Smooth muscle cell (in vitro differentiated cells): ENCODE measurements at regions not wholly inside any gene's neighbourhood (a gene's known extent, or its start where the extent isn't known, plus 50 kb on each side); places are given as distances from the start of the nearest gene placed in this dataset.

Experiments
- DNase-seq: peaks from one replicate; lab custom pipeline; 2025; ENCODE audit not compliant: unreplicated experiment; lab: John Stamatoyannopoulos, UW
- H2AFZ ChIP-seq: fragments of 200-600 bp; sonication (generic); 2 replicates; pipeline ENCODE4 v1.6.0; 2016; ENCODE audit warnings: antibody characterized with exemption, low read depth, mild to moderate bottlenecking
- H3F3A ChIP-seq: fragments of 200-600 bp; sonication (generic); 2 replicates; pipeline ENCODE4 v1.6.0; 2017; ENCODE audit warnings: antibody characterized with exemption, low read depth
- H3K27ac ChIP-seq: fragments of 200-600 bp; sonication (generic); 2 replicates; pipeline ENCODE4 v1.5.1; 2016; ENCODE audit warnings: low read depth, mild to moderate bottlenecking
- H3K27me3 ChIP-seq: fragments of 200-600 bp; sonication (generic); 2 replicates; pipeline ENCODE4 v1.6.1; 2016; ENCODE audit warnings: low read depth, mild to moderate bottlenecking
- H3K36me3 ChIP-seq: fragments of 200-600 bp; sonication (generic); 2 replicates; pipeline ENCODE4 v1.5.1; 2016; ENCODE audit warnings: low read depth
- H3K4me1 ChIP-seq: fragments of 200-600 bp; sonication (generic); 2 replicates; pipeline ENCODE4 v1.5.1; 2016; ENCODE audit warnings: low read depth
- H3K4me2 ChIP-seq: fragments of 200-600 bp; sonication (generic); 2 replicates; pipeline ENCODE4 v1.6.0; 2016; ENCODE audit warnings: mild to moderate bottlenecking
- H3K4me3 ChIP-seq: fragments of 200-600 bp; sonication (generic); 2 replicates; pipeline ENCODE4 v1.5.1; 2016; ENCODE audit warnings: mild to moderate bottlenecking
- H3K79me2 ChIP-seq: fragments of 200-600 bp; sonication (generic); 2 replicates; pipeline ENCODE4 v1.6.0; 2016; ENCODE audit warnings: low read depth, mild to moderate bottlenecking
- H3K9ac ChIP-seq: fragments of 200-600 bp; sonication (generic); 2 replicates; pipeline ENCODE4 v1.6.0; 2016; ENCODE audit warnings: low read depth
- H3K9me3 ChIP-seq: fragments of 200-600 bp; sonication (generic); replicated peaks from 2 replicates; pipeline ENCODE4 v1.5.1; 2016; ENCODE audit warnings: low read depth
- H4K20me1 ChIP-seq: fragments of 200-600 bp; sonication (generic); 2 replicates; pipeline ENCODE4 v1.6.0; 2016; ENCODE audit warnings: low read depth
- WGBS: methylation state at CpG from one replicate; pipeline ENCODE4 v1.1.7; 2016; ENCODE audit warnings: low lambda C conversion rate; 5-methylcytosine and 5-hydroxymethylcytosine counted together
- TF ChIP-seq, protein P1 (sequence below): fragments of 200-600 bp; sonication (generic); IDR thresholded peaks from 2 replicates; pipeline ENCODE4 v1.5.1; 2017; ENCODE audit warnings: borderline replicate concordance, mild to moderate bottlenecking, antibody characterized with exemption; ENCODE audit not compliant: insufficient read depth, poor library complexity, severe bottlenecking

GRCh38 chr6:137372532-137372931, 121.7 kb downstream of the OLIG3 start:
- Histone ChIP-seq H3K4me2 (no peak overlapping the region), H3K4me3 (no peak overlapping the region), H3K9me3 (no peaks in the 10 kb centered on the region), H3K9ac (no peak overlapping the region), H4K20me1 (no peaks in the 10 kb centered on the region), H3F3A (no peaks in the 10 kb centered on the region), H3K4me1 (no peaks in the 10 kb centered on the region), H3K27me3 (no peaks in the 10 kb centered on the region), H3K27ac (no peak overlapping the region), H3K36me3 (no peaks in the 10 kb centered on the region), H3K79me2 (no peaks in the 10 kb centered on the region), H2AFZ (no peak overlapping the region)
- WGBS: 100% methylated on average over 2 of the region's 2 CpGs
- TF ChIP-seq, protein P1, sequence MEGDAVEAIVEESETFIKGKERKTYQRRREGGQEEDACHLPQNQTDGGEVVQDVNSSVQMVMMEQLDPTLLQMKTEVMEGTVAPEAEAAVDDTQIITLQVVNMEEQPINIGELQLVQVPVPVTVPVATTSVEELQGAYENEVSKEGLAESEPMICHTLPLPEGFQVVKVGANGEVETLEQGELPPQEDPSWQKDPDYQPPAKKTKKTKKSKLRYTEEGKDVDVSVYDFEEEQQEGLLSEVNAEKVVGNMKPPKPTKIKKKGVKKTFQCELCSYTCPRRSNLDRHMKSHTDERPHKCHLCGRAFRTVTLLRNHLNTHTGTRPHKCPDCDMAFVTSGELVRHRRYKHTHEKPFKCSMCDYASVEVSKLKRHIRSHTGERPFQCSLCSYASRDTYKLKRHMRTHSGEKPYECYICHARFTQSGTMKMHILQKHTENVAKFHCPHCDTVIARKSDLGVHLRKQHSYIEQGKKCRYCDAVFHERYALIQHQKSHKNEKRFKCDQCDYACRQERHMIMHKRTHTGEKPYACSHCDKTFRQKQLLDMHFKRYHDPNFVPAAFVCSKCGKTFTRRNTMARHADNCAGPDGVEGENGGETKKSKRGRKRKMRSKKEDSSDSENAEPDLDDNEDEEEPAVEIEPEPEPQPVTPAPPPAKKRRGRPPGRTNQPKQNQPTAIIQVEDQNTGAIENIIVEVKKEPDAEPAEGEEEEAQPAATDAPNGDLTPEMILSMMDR: no peak
- no peak for DNase-seq

GRCh38 chr6:137371634-137372016, 122.6 kb downstream of the OLIG3 start:
- H4K20me1 ChIP-seq: no peaks in the 10 kb centered on the region
- WGBS: 91% methylated on average over 4 of the region's 4 CpGs
- H3K4me3 ChIP-seq: no peak overlapping the region
- H3K79me2 ChIP-seq: no peaks in the 10 kb centered on the region
- TF ChIP-seq, protein P1: no peak
- H3K9me3 ChIP-seq: no peaks in the 10 kb centered on the region
- no peaks in the 10 kb centered on the region for H3F3A ChIP-seq
- H3K27me3 ChIP-seq: no peaks in the 10 kb centered on the region
- no peak overlapping the region for H3K4me2 ChIP-seq
- no peaks in the 10 kb centered on the region for H3K36me3 ChIP-seq
- no peak for DNase-seq
- no peak overlapping the region for H2AFZ ChIP-seq
- no peak overlapping the region for H3K9ac ChIP-seq
- no peaks in the 10 kb centered on the region for H3K4me1 ChIP-seq
- H3K27ac ChIP-seq: no peak overlapping the region

DNA sequence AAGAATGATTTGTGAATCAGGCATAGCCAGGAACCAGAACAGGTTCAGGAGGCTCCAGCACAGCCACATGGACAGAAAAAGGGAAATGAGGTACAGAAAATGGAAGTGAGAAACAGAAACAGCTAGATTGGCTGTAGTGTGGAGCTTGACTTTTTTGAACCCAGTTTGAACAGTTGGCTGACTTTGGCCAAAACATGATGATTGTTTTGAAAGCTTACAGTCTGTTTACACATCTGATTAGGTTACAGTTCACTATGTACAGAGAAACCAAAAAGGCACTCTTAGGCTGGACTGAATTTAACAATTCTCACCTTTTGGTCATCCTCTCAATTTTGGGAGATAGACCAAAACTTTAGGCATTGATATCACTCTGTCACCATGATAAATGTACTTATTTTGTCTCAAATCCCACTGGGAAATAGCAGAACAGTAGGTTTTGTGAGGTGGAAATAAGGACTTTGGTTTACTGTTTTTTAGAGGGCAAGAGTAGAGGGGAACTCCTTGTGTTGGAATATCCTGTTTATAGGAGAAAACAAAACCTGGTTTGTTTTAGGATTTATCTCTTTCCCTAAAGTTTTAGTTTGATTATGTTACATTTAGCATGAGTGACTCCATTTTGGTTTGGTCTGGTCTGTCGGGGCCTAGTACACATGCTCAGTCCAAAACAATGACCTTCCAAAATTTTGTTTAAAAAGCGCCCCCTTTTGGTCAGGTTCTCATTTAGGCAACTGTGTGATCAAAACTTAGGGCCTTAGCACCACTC, 123.1 kb downstream of the OLIG3 start:
- H3K4me2 ChIP-seq: no peak overlapping the region
- H3K4me1 ChIP-seq: no peaks in the 10 kb centered on the region
- H3F3A ChIP-seq: no peaks in the 10 kb centered on the region
- H3K27ac ChIP-seq: no peak overlapping the region
- no peak overlapping the region for H3K9ac ChIP-seq
- H3K36me3 ChIP-seq: no peaks in the 10 kb centered on the region
- TF ChIP-seq, protein P1: no peak
- no peaks in the 10 kb centered on the region for H3K9me3 ChIP-seq
- no peaks in the 10 kb centered on the region for H3K79me2 ChIP-seq
- no peak for DNase-seq
- H3K27me3 ChIP-seq: no peaks in the 10 kb centered on the region
- no peaks in the 10 kb centered on the region for H4K20me1 ChIP-seq
- H2AFZ ChIP-seq: no peak overlapping the region
- 55% methylated on average over 2 of the region's 2 CpGs for WGBS
- H3K4me3 ChIP-seq: no peak overlapping the region

DNA sequence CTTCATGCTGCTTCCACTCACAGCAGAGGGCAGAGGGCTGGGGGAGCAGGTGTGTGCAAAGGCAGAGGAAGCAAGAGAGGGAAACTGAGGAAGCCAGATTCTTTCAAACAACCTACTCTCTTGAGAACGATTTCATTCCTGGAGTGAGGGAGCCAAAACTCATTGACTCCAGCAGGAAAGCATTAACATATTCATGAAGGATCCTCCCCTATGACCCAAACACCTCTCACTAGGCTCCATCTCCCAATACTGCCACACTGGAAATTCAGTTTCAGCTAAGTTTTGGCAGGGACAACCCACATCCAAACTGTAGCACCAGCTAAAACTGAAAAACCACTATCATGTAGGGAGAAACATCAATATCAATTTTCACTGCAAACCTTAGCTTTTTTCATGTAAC, 125.1 kb downstream of the OLIG3 start:
- H4K20me1 ChIP-seq: no peaks in the 10 kb centered on the region
- no peaks in the 10 kb centered on the region for H3K36me3 ChIP-seq
- TF ChIP-seq, protein P1: no peak
- no peak overlapping the region for H3K27ac ChIP-seq
- H3F3A ChIP-seq: no peaks in the 10 kb centered on the region
- H2AFZ ChIP-seq: no peak overlapping the region
- no peaks in the 10 kb centered on the region for H3K27me3 ChIP-seq
- H3K9ac ChIP-seq: no peak overlapping the region
- no peak overlapping the region for H3K4me3 ChIP-seq
- no peak for DNase-seq
- no peak overlapping the region for H3K4me2 ChIP-seq
- no peaks in the 10 kb centered on the region for H3K79me2 ChIP-seq
- 76% methylated on average over 1 of the region's 1 CpG for WGBS
- H3K4me1 ChIP-seq: no peaks in the 10 kb centered on the region
- no peaks in the 10 kb centered on the region for H3K9me3 ChIP-seq
